AG04449 (cell line): ENCODE measurements at regions not wholly inside any gene's neighbourhood (a gene's known extent, or its start where the extent isn't known, plus 50 kb on each side); places are given as distances from the start of the nearest gene placed in this dataset.

Experiments
- CTCF ChIA-PET: fragments of 350-600 bp; formaldehyde crosslinking; extraction: SDS; loops from one replicate; lab custom pipeline; 2021; ENCODE audit warnings: antibody characterized with exemption; lab: Yijun Ruan, JAX
- POLR2A ChIA-PET: fragments of 400-600, 350-600 bp; formaldehyde crosslinking; extraction: SDS; loops from one replicate; lab custom pipeline; 2020; ENCODE audit warnings: antibody characterized with exemption, inconsistent platforms; lab: Yijun Ruan, JAX
- DNase-seq: peaks from one replicate; pipeline ENCODE4 v3.0.0-alpha.2; 2010; ENCODE audit warnings: low read depth, low spot score
- H3K4me3 ChIP-seq: 2 replicates; pipeline ENCODE4 v1.5.1; 2011; ENCODE audit warnings: low read depth, mild to moderate bottlenecking, control low read depth, low read length
- CTCF ChIP-seq: IDR thresholded peaks from one replicate; pipeline ENCODE4 v1.5.1; 2011; ENCODE audit warnings: mild to moderate bottlenecking, moderate library complexity, low read length, control low read depth, inconsistent platforms; ENCODE audit not compliant: insufficient read depth; ENCODE audit errors: missing control alignments

GRCh38 chr6:51129043-51129442 is 310.4 kb downstream of the TFAP2B start:
- CTCF ChIA-PET, result no interaction called here

GRCh38 chr6:51137777-51138176 is 319.1 kb downstream of the TFAP2B start:
- TF ChIP-seq CTCF, result no peak
- ChIA-PET CTCF (no interaction called here), POLR2A (no interaction called here)
- DNase-seq, result no peak
- H3K4me3 ChIP-seq, result no peak overlapping the region

More at GRCh38 chr6:51129043-51129442, 310.4 kb downstream of the TFAP2B start:
- no peak overlapping the region for H3K4me3 ChIP-seq
- POLR2A ChIA-PET, result no interaction called here
- no peak for TF ChIP-seq CTCF
- DNase-seq, result no peak

- no peak overlapping the region for H3K4me3 ChIP-seq
- TF ChIP-seq CTCF, result no peak
- POLR2A ChIA-PET, result no interaction called here
- CTCF ChIA-PET, result no interaction called here
- DNase-seq, result no peak
These were observed 321.3 kb downstream of the TFAP2B start for GRCh38 chr6:51139950-51140385.

- no peak for DNase-seq
- H3K4me3 ChIP-seq, result no peak overlapping the region
- ChIA-PET CTCF (no interaction called here), POLR2A (no interaction called here)
- TF ChIP-seq CTCF, result no peak
These were observed 322.4 kb downstream of the TFAP2B start for GRCh38 chr6:51141080-51141479.

GRCh38 chr6:51147756-51148155 is 329.1 kb downstream of the TFAP2B start:
- POLR2A ChIA-PET, result no interaction called here
- no peak for DNase-seq
- no peak overlapping the region for H3K4me3 ChIP-seq
- CTCF ChIA-PET, result no interaction called here
- no peak for TF ChIP-seq CTCF

- ChIA-PET CTCF (no interaction called here), POLR2A (no interaction called here)
- no peak for TF ChIP-seq CTCF
- DNase-seq, result no peak
- H3K4me3 ChIP-seq, result no peak overlapping the region
These were observed 333.9 kb downstream of the TFAP2B start for GRCh38 chr6:51152594-51152993.
